HG03565 (cell line): ENCODE measurements at regions not wholly inside any gene's neighbourhood (a gene's known extent, or its start where the extent isn't known, plus 50 kb on each side); places are given as distances from the start of the nearest gene placed in this dataset.

Source experiments
- ATAC-seq: cut with Tn5 transposase; IDR thresholded peaks from one replicate; pipeline ENCODE4 v1.9.1; 2021; ENCODE audit warnings: mild to moderate bottlenecking, moderate library complexity; ENCODE audit not compliant: unreplicated experiment

GRCh38 chr18:77439888-77440287 is 190.2 kb downstream of the GALR1 start:
- ATAC-seq = no peak

GRCh38 chr18:77442393-77442792 is 192.7 kb downstream of the GALR1 start:
- ATAC-seq = no peak

GRCh38 chr18:77444385-77444784 is 194.7 kb downstream of the GALR1 start:
- no peak for ATAC-seq

- ATAC-seq = no peak
Observed at GRCh38 chr18:77448046-77448445, 198.4 kb downstream of the GALR1 start.

GRCh38 chr18:77455004-77455403 is 205.4 kb downstream of the GALR1 start:
- no peak for ATAC-seq

GRCh38 chr18:77457681-77458080 is 208.0 kb downstream of the GALR1 start:
- no peak for ATAC-seq

- no peak for ATAC-seq
Observed at GRCh38 chr18:77461062-77461688, 211.5 kb downstream of the GALR1 start.

GRCh38 chr18:77464917-77465316 is 215.3 kb downstream of the GALR1 start:
- ATAC-seq = no peak

- no peak for ATAC-seq
Observed at GRCh38 chr18:77466890-77467289, 217.2 kb downstream of the GALR1 start.

- no peak for ATAC-seq
Observed at GRCh38 chr18:77469131-77469530, 219.5 kb downstream of the GALR1 start.

GRCh38 chr18:77470569-77471413 is 221.1 kb downstream of the GALR1 start:
- ATAC-seq = no peak

GRCh38 chr18:77472509-77472908 is 222.9 kb downstream of the GALR1 start:
- no peak for ATAC-seq

GRCh38 chr18:77478646-77479442 is 229.2 kb downstream of the GALR1 start:
- ATAC-seq = no peak

GRCh38 chr18:77481541-77481940 is 231.9 kb downstream of the GALR1 start:
- ATAC-seq = no peak

GRCh38 chr18:77482190-77483085 is 232.8 kb downstream of the GALR1 start:
- no peak for ATAC-seq

GRCh38 chr18:77486985-77487384 is 237.3 kb downstream of the GALR1 start:
- no peak for ATAC-seq

GRCh38 chr18:77487951-77488740 is 238.5 kb downstream of the GALR1 start:
- ATAC-seq = no peak

GRCh38 chr18:77495079-77495478 is 245.4 kb downstream of the GALR1 start:
- no peak for ATAC-seq

- ATAC-seq = peak; percentile 48
Observed at GRCh38 chr18:77495982-77496690, 246.5 kb downstream of the GALR1 start.
